ENCODE measurements at regions not wholly inside any gene's neighbourhood (a gene's known extent, or its start where the extent isn't known, plus 50 kb on each side); places are given as distances from the start of the nearest gene placed in this dataset.

- no peaks in the 10 kb centered on the region for H3K36me3 ChIP-seq
- intact Hi-C loops (cut with DNase I) = no loop called here
- H3K4me3 ChIP-seq = no peak overlapping the region
- ATAC-seq (no peak), DNase-seq (no peak)
- no peaks in the 10 kb centered on the region for H3K4me1 ChIP-seq
- no peak overlapping the region for H3K27ac ChIP-seq
- no peak for TF ChIP-seq CTCF (IDR thresholded peaks at IDR 0.05)
- H3K27me3 ChIP-seq (ENCODE audit: low read depth) = no peaks in the 10 kb centered on the region
- no peaks in the 10 kb centered on the region for H3K9me3 ChIP-seq
Observed at GRCh38 chr9:12085399-12085798, 607.8 kb upstream of the TYRP1 start.

GRCh38 chr9:12091865-12092527 lies 601.2 kb upstream of the TYRP1 start:
- Histone ChIP-seq H3K4me1 (no peaks in the 10 kb centered on the region), H3K27ac (no peak overlapping the region), H3K4me3 (no peak overlapping the region), H3K9me3 (no peaks in the 10 kb centered on the region), H3K36me3 (no peaks in the 10 kb centered on the region), H3K27me3 (ENCODE audit: low read depth) (no peaks in the 10 kb centered on the region)
- no peak for TF ChIP-seq CTCF (IDR thresholded peaks at IDR 0.05)
- intact Hi-C loops (cut with DNase I) = no loop called here
- peak in 1 of 2 donors; percentile 25 for ATAC-seq
- DNase-seq = no peak

GRCh38 chr9:12094046-12094445 lies 599.1 kb upstream of the TYRP1 start:
- intact Hi-C loops (cut with DNase I) = no loop called here
- no peaks in the 10 kb centered on the region for H3K27me3 ChIP-seq (ENCODE audit: low read depth)
- no peaks in the 10 kb centered on the region for H3K36me3 ChIP-seq
- no peaks in the 10 kb centered on the region for H3K4me1 ChIP-seq
- TF ChIP-seq CTCF (IDR thresholded peaks at IDR 0.05) = no peak
- H3K9me3 ChIP-seq = no peaks in the 10 kb centered on the region
- H3K27ac ChIP-seq = no peak overlapping the region
- ATAC-seq (no peak), DNase-seq (no peak)
- H3K4me3 ChIP-seq = no peak overlapping the region

GRCh38 chr9:12095931-12096330 lies 597.3 kb upstream of the TYRP1 start:
- no peak for DNase-seq
- Histone ChIP-seq H3K9me3 (no peaks in the 10 kb centered on the region), H3K27me3 (ENCODE audit: low read depth) (no peaks in the 10 kb centered on the region), H3K27ac (no peak overlapping the region), H3K36me3 (no peaks in the 10 kb centered on the region), H3K4me1 (no peaks in the 10 kb centered on the region), H3K4me3 (no peak overlapping the region)
- ATAC-seq = no peak
- intact Hi-C loops (cut with DNase I) = no loop called here
- TF ChIP-seq CTCF (IDR thresholded peaks at IDR 0.05) = no peak

- Histone ChIP-seq H3K36me3 (no peaks in the 10 kb centered on the region), H3K4me1 (no peaks in the 10 kb centered on the region), H3K27me3 (ENCODE audit: low read depth) (no peaks in the 10 kb centered on the region), H3K27ac (no peak overlapping the region), H3K9me3 (no peaks in the 10 kb centered on the region), H3K4me3 (no peak overlapping the region)
- DNase-seq (no peak), ATAC-seq (no peak)
- no peak for TF ChIP-seq CTCF (IDR thresholded peaks at IDR 0.05)
- intact Hi-C loops (cut with DNase I) = no loop called here
Observed at GRCh38 chr9:12133416-12133815, 559.8 kb upstream of the TYRP1 start.
